Fibroblast of mammary gland (primary cell): ENCODE measurements at regions not wholly inside any gene's neighbourhood (a gene's known extent, or its start where the extent isn't known, plus 50 kb on each side); places are given as distances from the start of the nearest gene placed in this dataset.

Experiments used
- DNase-seq: peaks from one replicate; pipeline ENCODE4 v3.0.0-alpha.2; 2010; ENCODE audit warnings: low read depth
- H3K4me3 ChIP-seq: 2 replicates; pipeline ENCODE4 v1.5.1; 2011; ENCODE audit warnings: low read depth, mild to moderate bottlenecking, low read length, moderate library complexity; ENCODE audit not compliant: control insufficient read depth
- TF ChIP-seq, protein P1 (sequence below): conservative IDR thresholded peaks from 2 replicates; pipeline ENCODE4 v1.5.1; 2011; ENCODE audit warnings: low read depth, low read length, inconsistent platforms; ENCODE audit not compliant: control insufficient read depth, insufficient read depth

DNA sequence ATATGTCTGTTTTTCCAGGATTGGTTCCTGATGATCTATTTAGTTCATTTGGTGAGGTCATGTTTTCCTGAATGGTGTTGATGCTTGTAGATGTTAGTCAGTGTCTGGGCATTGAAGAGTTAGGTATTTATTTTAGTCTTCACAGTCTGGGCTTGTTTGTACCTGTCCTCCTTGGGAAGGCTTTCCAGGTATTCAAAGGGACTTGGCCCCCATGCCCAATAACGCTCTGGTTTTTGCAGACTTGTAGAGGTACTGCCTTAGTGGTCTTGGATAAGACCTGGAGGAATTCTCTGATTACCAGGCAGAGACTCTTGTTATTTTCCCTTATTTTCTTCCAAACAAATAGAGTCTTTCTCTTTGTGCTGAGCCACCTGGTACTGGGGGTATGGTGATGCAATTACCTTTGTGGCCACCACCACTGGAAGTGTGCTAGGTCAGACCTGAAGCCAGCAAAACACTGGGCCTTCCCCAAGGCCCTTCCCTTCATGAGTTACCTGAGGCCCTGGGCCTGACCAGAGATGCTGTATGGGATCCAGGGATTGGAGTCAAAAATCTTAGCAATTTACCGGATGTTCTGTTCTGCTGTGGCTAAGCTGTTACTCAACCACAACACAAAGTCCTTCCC, 63.3 kb upstream of the RXFP1 start:
- TF ChIP-seq, protein P1, sequence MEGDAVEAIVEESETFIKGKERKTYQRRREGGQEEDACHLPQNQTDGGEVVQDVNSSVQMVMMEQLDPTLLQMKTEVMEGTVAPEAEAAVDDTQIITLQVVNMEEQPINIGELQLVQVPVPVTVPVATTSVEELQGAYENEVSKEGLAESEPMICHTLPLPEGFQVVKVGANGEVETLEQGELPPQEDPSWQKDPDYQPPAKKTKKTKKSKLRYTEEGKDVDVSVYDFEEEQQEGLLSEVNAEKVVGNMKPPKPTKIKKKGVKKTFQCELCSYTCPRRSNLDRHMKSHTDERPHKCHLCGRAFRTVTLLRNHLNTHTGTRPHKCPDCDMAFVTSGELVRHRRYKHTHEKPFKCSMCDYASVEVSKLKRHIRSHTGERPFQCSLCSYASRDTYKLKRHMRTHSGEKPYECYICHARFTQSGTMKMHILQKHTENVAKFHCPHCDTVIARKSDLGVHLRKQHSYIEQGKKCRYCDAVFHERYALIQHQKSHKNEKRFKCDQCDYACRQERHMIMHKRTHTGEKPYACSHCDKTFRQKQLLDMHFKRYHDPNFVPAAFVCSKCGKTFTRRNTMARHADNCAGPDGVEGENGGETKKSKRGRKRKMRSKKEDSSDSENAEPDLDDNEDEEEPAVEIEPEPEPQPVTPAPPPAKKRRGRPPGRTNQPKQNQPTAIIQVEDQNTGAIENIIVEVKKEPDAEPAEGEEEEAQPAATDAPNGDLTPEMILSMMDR: no peak
- no peak for DNase-seq
- no peak overlapping the region for H3K4me3 ChIP-seq

DNA sequence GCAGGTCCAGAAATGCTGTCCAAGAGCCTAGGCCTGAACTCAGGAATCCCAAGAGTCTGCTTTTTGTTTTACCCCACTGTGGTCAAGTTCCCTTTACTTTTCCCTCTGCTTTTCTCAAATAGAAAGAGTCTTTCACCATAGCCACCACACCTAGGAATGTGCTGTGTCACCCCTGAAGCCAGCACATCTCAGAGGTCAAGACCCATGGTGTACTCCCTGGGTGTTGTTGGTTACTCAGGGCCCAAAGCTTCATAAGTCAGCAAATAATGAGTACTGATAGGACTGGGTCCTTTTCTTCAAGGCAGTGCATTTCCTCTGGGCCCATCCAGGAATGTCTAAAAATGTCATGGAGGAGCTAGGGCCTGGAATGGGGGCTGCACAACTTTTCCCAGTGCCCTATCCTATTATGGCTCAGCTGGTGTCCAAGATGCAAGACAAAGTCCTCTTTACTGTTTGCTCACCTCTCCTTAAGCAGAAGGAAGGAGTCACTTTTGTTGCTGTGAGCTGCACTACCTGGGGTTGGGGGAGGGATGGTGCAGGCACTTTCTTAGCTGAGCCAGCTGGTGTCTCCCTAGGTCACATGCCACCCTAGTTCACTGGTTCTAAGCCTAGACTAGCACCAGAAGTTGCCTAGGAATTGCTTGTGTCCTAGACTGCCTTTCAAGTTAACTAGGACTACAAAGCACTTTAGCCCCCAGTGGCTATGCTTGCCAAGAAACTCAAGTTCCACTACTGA, 62.4 kb upstream of the RXFP1 start:
- H3K4me3 ChIP-seq: no peak overlapping the region
- TF ChIP-seq, protein P1: no peak
- peak; percentile 57 for DNase-seq

DNA sequence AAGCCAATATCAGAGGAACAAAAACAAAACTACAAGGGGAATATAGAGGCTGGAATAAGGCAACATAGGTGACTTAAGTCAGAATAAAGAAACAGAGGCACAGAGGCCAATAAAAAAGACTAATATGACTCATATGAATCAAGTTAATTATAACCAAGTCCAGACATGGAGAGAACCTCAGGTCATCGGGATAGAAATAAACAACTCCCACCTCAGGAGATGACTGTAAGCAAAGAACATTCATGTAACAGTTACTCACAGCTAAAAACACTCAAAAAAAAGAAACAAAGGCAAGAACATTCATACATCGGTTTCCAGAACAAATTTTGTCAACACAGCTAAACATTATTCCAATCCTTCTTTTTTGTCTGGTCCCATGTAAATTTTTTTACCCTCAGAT, 60.3 kb upstream of the RXFP1 start:
- TF ChIP-seq, protein P1: no peak
- DNase-seq: peak; percentile 70

DNA sequence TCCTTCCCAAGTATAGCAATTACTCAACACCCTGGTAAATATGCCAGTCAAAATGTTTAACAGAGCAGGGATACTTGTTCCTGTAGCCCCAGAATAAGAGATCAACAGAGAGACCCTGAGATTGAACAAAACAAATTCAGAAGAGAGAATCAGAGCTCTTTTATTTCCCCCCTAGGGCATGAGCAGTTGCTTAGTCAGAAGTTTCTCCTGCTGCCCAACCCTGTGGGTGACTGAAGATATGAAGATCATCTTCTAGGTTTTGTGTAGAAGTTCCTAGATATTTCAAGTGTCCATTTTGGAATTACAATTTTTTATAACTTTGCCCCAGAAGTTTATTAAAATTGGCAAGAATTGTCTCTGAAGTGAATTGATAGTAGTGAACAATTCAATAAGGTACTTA, 59.1 kb upstream of the RXFP1 start:
- TF ChIP-seq, protein P1: no peak
- no peak overlapping the region for H3K4me3 ChIP-seq
- no peak for DNase-seq

More for the DNA sequence above, 60.3 kb upstream of the RXFP1 start:
- H3K4me3 ChIP-seq: no peak overlapping the region
